SK-N-SH (cell line): ENCODE measurements at regions not wholly inside any gene's neighbourhood (a gene's known extent, or its start where the extent isn't known, plus 50 kb on each side); places are given as distances from the start of the nearest gene placed in this dataset.

Experiments used
- CTCF ChIP-seq: fragments of 200-600 bp; sonication (generic); IDR thresholded peaks from 2 replicates; pipeline ENCODE4 v1.6.1; 2017; ENCODE audit warnings: antibody characterized with exemption, mild to moderate bottlenecking, moderate library complexity
- EP300 ChIP-seq, 2 experiments: IDR thresholded peaks; 2 replicates each; pipeline versions ENCODE4 v1.4.0 to v1.6.1; 2012; ENCODE audit warnings: borderline replicate concordance in 1 of 2, low read depth in 1 of 2, low read length in 1 of 2
- MAX ChIP-seq: IDR thresholded peaks from 2 replicates; pipeline ENCODE4 v1.4.0; 2012; ENCODE audit warnings: low read depth
- MEF2A ChIP-seq: IDR thresholded peaks from 2 replicates; pipeline ENCODE4 v1.4.0; 2012; ENCODE audit warnings: low read depth, borderline replicate concordance
- RAD21 ChIP-seq: IDR thresholded peaks from 2 replicates; pipeline ENCODE4 v1.6.1; 2012; ENCODE audit warnings: mild to moderate bottlenecking, low read length
- RFX5 ChIP-seq: IDR thresholded peaks from 2 replicates; pipeline ENCODE4 v1.6.1; 2012; ENCODE audit warnings: mild to moderate bottlenecking, improper control_type of control experiment, low read length
- ZBTB33 ChIP-seq: IDR thresholded peaks from 2 replicates; pipeline ENCODE4 v1.4.0; 2012; ENCODE audit warnings: low read depth, borderline replicate concordance

- TF ChIP-seq CTCF (no peak), RFX5 (no peak), MEF2A (no peak), RAD21 (no peak), MAX (no peak), ZBTB33 (no peak), EP300 (IDR thresholded peaks at IDR 0.05; ENCODE audit: borderline replicate concordance in 1 of 2, low read depth in 1 of 2, low read length in 1 of 2) (no peak)
These were observed 288.3 kb upstream of the ZNF337 start for GRCh38 chr20:25984933-25985332.
